ENCODE measurements at regions not wholly inside any gene's neighbourhood (a gene's known extent, or its start where the extent isn't known, plus 50 kb on each side); places are given as distances from the start of the nearest gene placed in this dataset.

DNA sequence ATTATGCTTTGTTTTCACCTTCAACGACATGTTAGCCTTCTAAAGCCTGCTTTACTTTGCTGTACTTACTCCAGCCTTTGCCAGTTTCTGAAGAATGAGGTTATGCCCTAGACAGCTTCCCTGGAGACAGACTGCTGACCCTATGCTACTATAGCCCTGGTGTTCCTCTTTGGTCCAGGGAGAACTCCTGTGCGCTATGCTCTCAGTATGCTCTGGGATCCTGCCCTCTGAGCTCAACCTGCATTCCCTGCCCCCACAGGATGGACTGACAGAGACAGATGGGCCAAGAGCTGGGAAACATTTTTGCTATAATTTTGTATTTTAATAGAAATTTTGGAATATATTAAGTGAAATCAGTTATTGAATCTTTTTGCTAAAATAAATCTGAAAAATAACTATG lies 425.9 kb downstream of the TMA16 start:
- in situ Hi-C loops (cut with MboI; ENCODE audit: low pct_unique_long_range_greater_than_20kb, low sequenced_read_pairs, unreplicated experiment) = no loop called here
- no peak for DNase-seq (ENCODE audit: low spot score)
- no peak for TF ChIP-seq CTCF (IDR thresholded peaks at IDR 0.05; ENCODE audit: extremely low read depth, insufficient read depth, missing control alignments)

DNA sequence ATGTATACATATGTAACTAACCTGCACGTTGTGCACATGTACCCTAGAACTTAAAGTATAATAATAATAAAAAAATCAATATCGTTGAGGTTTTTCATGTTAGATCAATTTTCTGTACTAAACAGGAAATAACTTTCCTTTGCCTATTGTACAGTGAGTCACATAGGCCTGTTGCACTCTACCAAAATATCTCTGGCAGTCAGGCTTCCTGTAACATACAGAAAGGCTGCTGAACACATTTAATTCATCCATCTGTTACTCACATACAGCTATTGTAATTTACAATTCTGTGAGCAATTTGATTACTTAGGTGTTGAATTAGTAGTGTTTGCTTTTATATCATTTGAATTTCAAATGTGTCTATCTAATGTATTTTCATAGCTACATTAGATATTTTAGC lies 427.8 kb downstream of the TMA16 start:
- no peak for DNase-seq (ENCODE audit: low spot score)
- TF ChIP-seq CTCF (IDR thresholded peaks at IDR 0.05; ENCODE audit: extremely low read depth, insufficient read depth, missing control alignments) = no peak
- in situ Hi-C loops (cut with MboI; ENCODE audit: low pct_unique_long_range_greater_than_20kb, low sequenced_read_pairs, unreplicated experiment) = no loop called here

DNA sequence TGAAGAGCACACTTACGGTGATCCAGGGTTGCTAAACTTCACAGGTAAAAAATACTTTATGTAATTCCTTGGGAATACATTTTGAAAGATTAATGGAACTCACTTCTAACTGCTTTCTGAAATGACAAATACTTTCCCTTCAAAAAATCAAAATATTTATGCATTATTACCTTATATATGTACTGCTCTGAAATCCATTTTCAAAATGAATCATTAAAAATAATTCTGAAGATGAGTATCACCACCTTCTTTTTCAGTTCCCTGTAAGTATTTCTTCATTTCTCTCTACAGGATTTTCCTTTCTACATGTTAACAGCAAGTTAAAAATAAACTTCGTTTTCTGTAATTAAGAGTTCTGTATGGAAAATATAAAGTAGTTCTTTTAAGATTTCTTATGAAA lies 428.6 kb downstream of the TMA16 start:
- in situ Hi-C loops (cut with MboI; ENCODE audit: low pct_unique_long_range_greater_than_20kb, low sequenced_read_pairs, unreplicated experiment) = no loop called here
- TF ChIP-seq CTCF (IDR thresholded peaks at IDR 0.05; ENCODE audit: extremely low read depth, insufficient read depth, missing control alignments) = no peak
- DNase-seq (ENCODE audit: low spot score) = no peak

- in situ Hi-C loops (cut with MboI; ENCODE audit: low pct_unique_long_range_greater_than_20kb, low sequenced_read_pairs, unreplicated experiment) = no loop called here
- TF ChIP-seq CTCF (IDR thresholded peaks at IDR 0.05; ENCODE audit: extremely low read depth, insufficient read depth, missing control alignments) = no peak
- DNase-seq (ENCODE audit: low spot score) = no peak
Measured at GRCh38 chr4:163930086-163930485, 435.6 kb downstream of the TMA16 start.

GRCh38 chr4:163932504-163932903 lies 438.0 kb downstream of the TMA16 start:
- DNase-seq (ENCODE audit: low spot score) = no peak
- in situ Hi-C loops (cut with MboI; ENCODE audit: low pct_unique_long_range_greater_than_20kb, low sequenced_read_pairs, unreplicated experiment) = no loop called here
- no peak for TF ChIP-seq CTCF (IDR thresholded peaks at IDR 0.05; ENCODE audit: extremely low read depth, insufficient read depth, missing control alignments)

DNA sequence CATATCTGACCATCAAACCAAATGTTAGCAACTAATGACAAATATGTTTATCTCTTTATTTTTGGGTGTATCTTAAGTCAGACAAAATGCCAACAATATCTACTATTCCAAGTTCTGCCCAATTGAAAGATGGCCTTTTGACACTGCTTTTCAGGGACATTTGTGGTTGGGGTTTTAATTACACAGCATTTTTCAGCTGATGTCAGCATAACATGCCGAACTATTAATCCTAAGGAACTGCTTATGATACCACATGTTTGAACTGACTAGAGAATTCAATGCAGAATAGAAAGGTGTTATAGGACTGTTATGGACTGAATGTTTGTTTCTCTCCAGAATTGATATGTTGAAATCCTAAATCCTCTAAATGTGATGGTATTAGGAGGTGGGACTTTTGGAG lies 445.1 kb downstream of the TMA16 start:
- no peak for DNase-seq (ENCODE audit: low spot score)
- in situ Hi-C loops (cut with MboI; ENCODE audit: low pct_unique_long_range_greater_than_20kb, low sequenced_read_pairs, unreplicated experiment) = no loop called here
- no peak for TF ChIP-seq CTCF (IDR thresholded peaks at IDR 0.05; ENCODE audit: extremely low read depth, insufficient read depth, missing control alignments)

All from GM13977 (cell line).